ENCODE measurements at regions not wholly inside any gene's neighbourhood (a gene's known extent, or its start where the extent isn't known, plus 50 kb on each side); places are given as distances from the start of the nearest gene placed in this dataset.

GRCh38 chr13:76500894-76501293, 385.3 kb downstream of the KCTD12 start:
- in situ Hi-C loops (cut with HindIII; ENCODE audit: low pct_unique_long_range_greater_than_20kb, low sequenced_read_pairs) (no loop called here), intact Hi-C loops (cut with micrococcal nuclease; ENCODE audit: unreplicated experiment) (no loop called here)
- Histone ChIP-seq H3K27me3 (ENCODE audit: control insufficient read depth, insufficient read depth, low read length) (no peaks in the 10 kb centered on the region), H3K27ac (ENCODE audit: low read length) (no peak overlapping the region), H3K4me1 (ENCODE audit: control insufficient read depth, insufficient read depth, low read length) (no peaks in the 10 kb centered on the region), H3K4me3 (ENCODE audit: low read depth in 2 of 2, low read length in 2 of 2) (no peak overlapping the region), H3K36me3 (ENCODE audit: control insufficient read depth, insufficient read depth, low read length) (no peaks in the 10 kb centered on the region), H3K9me3 (ENCODE audit: control insufficient read depth, insufficient read depth, low read depth, low read length) (no peaks in the 10 kb centered on the region)
- ATAC-seq (no peak), DNase-seq (ENCODE audit: low read depth, low spot score) (no peak)
- no TSS peak for BruUV-seq (replicated peaks)
- TF ChIP-seq CTCF (IDR thresholded peaks at IDR 0.05) (no peak), TCF7L2 (IDR thresholded peaks at IDR 0.05; ENCODE audit: low read depth, low read length) (no peak), POLR2AphosphoS5 (IDR thresholded peaks at IDR 0.05; ENCODE audit: low read depth, low read length) (no peak), SIN3A (IDR thresholded peaks at IDR 0.05; ENCODE audit: borderline replicate concordance, insufficient read depth, low read depth, low read length) (no peak), REST (IDR thresholded peaks at IDR 0.05; ENCODE audit: insufficient read depth in 1 of 2, low read depth in 2 of 2, low read length in 1 of 2) (no peak)
- POLR2A ChIA-PET: no interaction called here
- CTCF ChIA-PET: no interaction called here

- ChIA-PET CTCF (no interaction called here), POLR2A (no interaction called here)
- DNase-seq (ENCODE audit: low read depth, low spot score): no peak
- ATAC-seq: no peak
- TF ChIP-seq TCF7L2 (IDR thresholded peaks at IDR 0.05; ENCODE audit: low read depth, low read length): no peak
- no peak for TF ChIP-seq POLR2AphosphoS5 (IDR thresholded peaks at IDR 0.05; ENCODE audit: low read depth, low read length)
- no peak for TF ChIP-seq SIN3A (IDR thresholded peaks at IDR 0.05; ENCODE audit: borderline replicate concordance, insufficient read depth, low read depth, low read length)
- TF ChIP-seq REST (IDR thresholded peaks at IDR 0.05; ENCODE audit: insufficient read depth in 1 of 2, low read depth in 2 of 2, low read length in 1 of 2): no peak
- no peak for TF ChIP-seq CTCF (IDR thresholded peaks at IDR 0.05)
- intact Hi-C loops (cut with micrococcal nuclease; ENCODE audit: unreplicated experiment) (no loop called here), in situ Hi-C loops (cut with HindIII; ENCODE audit: low pct_unique_long_range_greater_than_20kb, low sequenced_read_pairs) (no loop called here)
- H3K27me3 ChIP-seq (ENCODE audit: control insufficient read depth, insufficient read depth, low read length): no peaks in the 10 kb centered on the region
- no peaks in the 10 kb centered on the region for H3K4me1 ChIP-seq (ENCODE audit: control insufficient read depth, insufficient read depth, low read length)
- no TSS peak for BruUV-seq (replicated peaks)
- H3K4me3 ChIP-seq (ENCODE audit: low read depth in 2 of 2, low read length in 2 of 2): no peak overlapping the region
- no peaks in the 10 kb centered on the region for H3K36me3 ChIP-seq (ENCODE audit: control insufficient read depth, insufficient read depth, low read length)
- H3K9me3 ChIP-seq (ENCODE audit: control insufficient read depth, insufficient read depth, low read depth, low read length): no peaks in the 10 kb centered on the region
- H3K27ac ChIP-seq (ENCODE audit: low read length): no peak overlapping the region
These were observed 386.3 kb downstream of the KCTD12 start for GRCh38 chr13:76499891-76500290.

Data from Panc1 (cell line).